ENCODE measurements at regions not wholly inside any gene's neighbourhood (a gene's known extent, or its start where the extent isn't known, plus 50 kb on each side); places are given as distances from the start of the nearest gene placed in this dataset.

- Histone ChIP-seq H3K27ac (ENCODE audit: control insufficient read depth, insufficient read depth, low read length) (no peak overlapping the region), H3K4me1 (ENCODE audit: control insufficient read depth, extremely low read depth, insufficient read depth, low read length) (no peaks in the 10 kb centered on the region), H3K9ac (ENCODE audit: control insufficient read depth, extremely low read depth, insufficient read depth, low read length) (no peak overlapping the region), H3K27me3 (ENCODE audit: control insufficient read depth, extremely low read depth, insufficient read depth, low read length) (no peaks in the 10 kb centered on the region), H4K20me1 (ENCODE audit: control insufficient read depth, extremely low read depth, insufficient read depth, low read length) (no peaks in the 10 kb centered on the region), H3K4me3 (ENCODE audit: control insufficient read depth in 2 of 3, extremely low read depth in 1 of 3, insufficient read depth in 2 of 3, low read depth in 1 of 3, low read length in 3 of 3) (no peak overlapping the region), H3K9me3 (ENCODE audit: control insufficient read depth, low read depth, low read length) (no peaks in the 10 kb centered on the region), H3K36me3 (ENCODE audit: control insufficient read depth in 2 of 2, extremely low read depth in 1 of 2, insufficient read depth in 2 of 2, low read length in 2 of 2) (no peaks in the 10 kb centered on the region), H3K9me1 (ENCODE audit: control insufficient read depth, extremely low read depth, insufficient read depth, low read length) (no peaks in the 10 kb centered on the region), H2AFZ (ENCODE audit: control insufficient read depth, low read length) (no peak overlapping the region), H3K4me2 (ENCODE audit: control insufficient read depth, extremely low read depth, insufficient read depth, low read depth, low read length) (no peak overlapping the region), H3K79me2 (ENCODE audit: control insufficient read depth, insufficient read depth, low read length) (no peaks in the 10 kb centered on the region)
- TF ChIP-seq EZH2 (IDR thresholded peaks at IDR 0.05; ENCODE audit: low read length) (no peak), CTCF (optimal IDR thresholded peaks at IDR 0.05 in 1 of 3, IDR thresholded peaks at IDR 0.05 in 1 of 3, conservative IDR thresholded peaks at IDR 0.05 in 1 of 3; ENCODE audit: extremely low read depth in 1 of 3, insufficient read depth in 2 of 3, low read length in 3 of 3) (no peak)
- DNase-seq (ENCODE audit: low read depth, low spot score), result no peak
- FAIRE-seq, result no peak
- dilution Hi-C loops (cut with MboI; ENCODE audit: extremely low pct_ligation_motif_present, low sequenced_read_pairs), result no loop called here
These were observed 404.5 kb downstream of the BCAT1 start for GRCh38 chr12:24544368-24544767.

- H3K79me2 ChIP-seq (ENCODE audit: control insufficient read depth, insufficient read depth, low read length), result no peaks in the 10 kb centered on the region
- H3K4me3 ChIP-seq (ENCODE audit: control insufficient read depth in 2 of 3, extremely low read depth in 1 of 3, insufficient read depth in 2 of 3, low read depth in 1 of 3, low read length in 3 of 3), result no peak overlapping the region
- H3K36me3 ChIP-seq (ENCODE audit: control insufficient read depth in 2 of 2, extremely low read depth in 1 of 2, insufficient read depth in 2 of 2, low read length in 2 of 2), result no peaks in the 10 kb centered on the region
- H3K9ac ChIP-seq (ENCODE audit: control insufficient read depth, extremely low read depth, insufficient read depth, low read length), result no peak overlapping the region
- H3K4me2 ChIP-seq (ENCODE audit: control insufficient read depth, extremely low read depth, insufficient read depth, low read depth, low read length), result no peak overlapping the region
- H3K4me1 ChIP-seq (ENCODE audit: control insufficient read depth, extremely low read depth, insufficient read depth, low read length), result no peaks in the 10 kb centered on the region
- no peak for FAIRE-seq
- TF ChIP-seq EZH2 (IDR thresholded peaks at IDR 0.05; ENCODE audit: low read length) (no peak), CTCF (optimal IDR thresholded peaks at IDR 0.05 in 1 of 3, IDR thresholded peaks at IDR 0.05 in 1 of 3, conservative IDR thresholded peaks at IDR 0.05 in 1 of 3; ENCODE audit: extremely low read depth in 1 of 3, insufficient read depth in 2 of 3, low read length in 3 of 3) (no peak)
- no peak overlapping the region for H3K27ac ChIP-seq (ENCODE audit: control insufficient read depth, insufficient read depth, low read length)
- no peaks in the 10 kb centered on the region for H3K9me1 ChIP-seq (ENCODE audit: control insufficient read depth, extremely low read depth, insufficient read depth, low read length)
- H2AFZ ChIP-seq (ENCODE audit: control insufficient read depth, low read length), result no peak overlapping the region
- no peak for DNase-seq (ENCODE audit: low read depth, low spot score)
- H3K27me3 ChIP-seq (ENCODE audit: control insufficient read depth, extremely low read depth, insufficient read depth, low read length), result no peaks in the 10 kb centered on the region
- no peaks in the 10 kb centered on the region for H3K9me3 ChIP-seq (ENCODE audit: control insufficient read depth, low read depth, low read length)
- no peaks in the 10 kb centered on the region for H4K20me1 ChIP-seq (ENCODE audit: control insufficient read depth, extremely low read depth, insufficient read depth, low read length)
- dilution Hi-C loops (cut with MboI; ENCODE audit: extremely low pct_ligation_motif_present, low sequenced_read_pairs), result no loop called here
These were observed 407.6 kb downstream of the BCAT1 start for GRCh38 chr12:24541193-24541871.

Data from keratinocyte (primary cell).